Sigmoid colon (tissue), 4 donors: ENCODE measurements at regions not wholly inside any gene's neighbourhood (a gene's known extent, or its start where the extent isn't known, plus 50 kb on each side); places are given as distances from the start of the nearest gene placed in this dataset.

ENCODE experiments used
- CTCF ChIP-seq, 4 experiments: fragments of 450-650 bp in 3 of 4; fragments of 200-600 bp in 1 of 4; IDR thresholded peaks; one replicate each; pipeline ENCODE4 v1.5.1; 2016 to 2019; ENCODE audit warnings: antibody characterized with exemption in 4 of 4, mild to moderate bottlenecking in 3 of 4, moderate library complexity in 2 of 4
- EP300 ChIP-seq, 4 donors: sonication (generic); formaldehyde crosslinking; IDR thresholded peaks; one replicate each; pipeline ENCODE4 v1.6.1; 2017; ENCODE audit warnings: antibody characterized with exemption in 4 of 4
- POLR2A ChIP-seq, 2 donors: fragments of 450-650 bp; IDR thresholded peaks; one replicate each; pipeline ENCODE4 v1.6.1; 2016; ENCODE audit warnings: antibody characterized with exemption in 2 of 2, mild to moderate bottlenecking in 2 of 2, moderate library complexity in 2 of 2

- no peak for TF ChIP-seq CTCF (IDR thresholded peaks at IDR 0.05)
- TF ChIP-seq EP300 (IDR thresholded peaks at IDR 0.05), result no peak
- no peak for TF ChIP-seq POLR2A (IDR thresholded peaks at IDR 0.05)
These were observed 402.9 kb downstream of the TBL1XR1 start for GRCh38 chr3:176794406-176794805.
